H9 (cell line): ENCODE measurements at regions not wholly inside any gene's neighbourhood (a gene's known extent, or its start where the extent isn't known, plus 50 kb on each side); places are given as distances from the start of the nearest gene placed in this dataset.

ENCODE experiments used
- DNase-seq: peaks from one replicate; pipeline ENCODE4 v3.0.0-alpha.2; 2017
- H2AFZ ChIP-seq: one replicate; pipeline ENCODE4 v1.6.1; 2013; ENCODE audit warnings: mild to moderate bottlenecking, low read length, control low read depth, moderate library complexity
- H2AK5ac ChIP-seq: 2 replicates; pipeline ENCODE4 v1.6.1; 2013; ENCODE audit warnings: low read length, control low read depth, mixed read lengths; ENCODE audit not compliant: insufficient read length
- H2BK120ac ChIP-seq: one replicate; pipeline ENCODE4 v1.6.1; 2013; ENCODE audit warnings: low read depth, mild to moderate bottlenecking, low read length, control low read depth, inconsistent platforms; ENCODE audit not compliant: poor library complexity, severe bottlenecking
- H2BK12ac ChIP-seq: 2 replicates; pipeline ENCODE4 v1.6.1; 2013; ENCODE audit warnings: low read length, control low read depth, mixed read lengths, low read depth; ENCODE audit not compliant: insufficient read length
- H2BK15ac ChIP-seq: 2 replicates; pipeline ENCODE4 v1.6.1; 2013; ENCODE audit warnings: low read depth, low read length, control low read depth
- H2BK20ac ChIP-seq: one replicate; pipeline ENCODE4 v1.6.1; 2013; ENCODE audit warnings: low read depth, mild to moderate bottlenecking, low read length, control low read depth, inconsistent platforms; ENCODE audit not compliant: poor library complexity, severe bottlenecking
- H2BK5ac ChIP-seq: 2 replicates; pipeline ENCODE4 v1.6.1; 2013; ENCODE audit warnings: low read length, control low read depth, mixed read lengths; ENCODE audit not compliant: insufficient read length
- H3K14ac ChIP-seq: 2 replicates; pipeline ENCODE4 v1.6.1; 2013; ENCODE audit warnings: low read length, control low read depth; ENCODE audit not compliant: insufficient read depth
- H3K18ac ChIP-seq: 2 replicates; pipeline ENCODE4 v1.6.1; 2013; ENCODE audit warnings: low read depth, mild to moderate bottlenecking, mixed read lengths, low read length, control low read depth; ENCODE audit not compliant: insufficient read length
- H3K23ac ChIP-seq: 2 replicates; pipeline ENCODE4 v1.6.1; 2013; ENCODE audit warnings: low read length, control low read depth, mixed read lengths, low read depth; ENCODE audit not compliant: insufficient read length
- H3K23me2 ChIP-seq: 2 replicates; pipeline ENCODE4 v1.6.1; 2013; ENCODE audit warnings: low read depth, mild to moderate bottlenecking, mixed read lengths, low read length, control low read depth; ENCODE audit not compliant: insufficient read length, poor library complexity, severe bottlenecking
- H3K27ac ChIP-seq: 2 replicates; pipeline ENCODE4 v1.5.1; 2013; ENCODE audit warnings: low read length, control low read depth, mixed read lengths, low read depth; ENCODE audit not compliant: insufficient read length
- H3K27me3 ChIP-seq: 2 replicates; pipeline ENCODE4 v1.6.1; 2013; ENCODE audit warnings: low read length, control low read depth, inconsistent platforms; ENCODE audit not compliant: insufficient read depth
- H3K4ac ChIP-seq: 2 replicates; pipeline ENCODE4 v1.6.1; 2013; ENCODE audit warnings: low read depth, mild to moderate bottlenecking, control low read depth, inconsistent platforms, low read length, moderate library complexity
- H3K4me1 ChIP-seq: 2 replicates; pipeline ENCODE4 v1.6.1; 2013; ENCODE audit warnings: low read length, control low read depth, inconsistent platforms; ENCODE audit not compliant: insufficient read depth
- H3K4me2 ChIP-seq: 2 replicates; pipeline ENCODE4 v1.6.1; 2013; ENCODE audit warnings: low read length, control low read depth, mixed read lengths; ENCODE audit not compliant: insufficient read length, insufficient read depth
- H3K56ac ChIP-seq: 2 replicates; pipeline ENCODE4 v1.6.1; 2013; ENCODE audit warnings: low read depth, mild to moderate bottlenecking, mixed read lengths, low read length, control low read depth; ENCODE audit not compliant: insufficient read length
- H3K79me1 ChIP-seq: 2 replicates; pipeline ENCODE4 v1.6.1; 2013; ENCODE audit warnings: low read depth, mild to moderate bottlenecking, moderate library complexity, low read length, control low read depth, inconsistent platforms; ENCODE audit not compliant: insufficient read depth, poor library complexity, severe bottlenecking
- H3K79me2 ChIP-seq: 2 replicates; pipeline ENCODE4 v1.6.1; 2013; ENCODE audit warnings: low read length, control low read depth, inconsistent platforms; ENCODE audit not compliant: insufficient read depth
- H3K9ac ChIP-seq: 2 replicates; pipeline ENCODE4 v1.6.1; 2013; ENCODE audit warnings: low read length, control low read depth, mixed read lengths; ENCODE audit not compliant: insufficient read length; ENCODE audit errors: extremely low read depth
- H3K9me3 ChIP-seq: one replicate; pipeline ENCODE4 v1.6.1; 2013; ENCODE audit warnings: low read depth, low read length, inconsistent platforms; ENCODE audit not compliant: control insufficient read depth
- H3T11ph ChIP-seq: one replicate; pipeline ENCODE4 v1.6.1; 2013; ENCODE audit warnings: mild to moderate bottlenecking, low read length, control low read depth, inconsistent platforms
- H4K20me1 ChIP-seq: one replicate; pipeline ENCODE4 v1.6.1; 2013; ENCODE audit not compliant: control insufficient read depth, insufficient read length, insufficient read depth
- H4K5ac ChIP-seq: 2 replicates; pipeline ENCODE4 v1.6.1; 2013; ENCODE audit warnings: low read depth, mild to moderate bottlenecking, mixed read lengths, low read length, control low read depth; ENCODE audit not compliant: insufficient read length
- H4K8ac ChIP-seq: replicated peaks from 2 replicates; pipeline ENCODE4 v1.6.1; 2013; ENCODE audit warnings: low read length, control low read depth, mixed read lengths, low read depth; ENCODE audit not compliant: insufficient read length
- H4K91ac ChIP-seq: 2 replicates; pipeline ENCODE4 v1.6.1; 2013; ENCODE audit warnings: low read depth, mild to moderate bottlenecking, moderate library complexity, mixed read lengths, low read length, control low read depth; ENCODE audit not compliant: insufficient read length
- H3K27ac Mint-ChIP-seq, 3 experiments: 2 replicates in 2 of 3; 3 replicates in 1 of 3; pipeline ENCODE4 v1.8.0; 2020 to 2021; ENCODE audit warnings: mixed read lengths in 3 of 3, mild to moderate bottlenecking in 1 of 3, moderate library complexity in 1 of 3
- H3K27me3 Mint-ChIP-seq: 2 replicates; pipeline ENCODE4 v1.8.0; 2021; ENCODE audit warnings: low read depth, mild to moderate bottlenecking, moderate library complexity, mixed read lengths
- H3K36me3 Mint-ChIP-seq, 3 experiments: 2 replicates in 2 of 3; 3 replicates in 1 of 3; pipeline ENCODE4 v1.8.0; 2020 to 2021; ENCODE audit warnings: low read depth in 3 of 3, mixed read lengths in 3 of 3; ENCODE audit not compliant: insufficient read depth in 1 of 3
- H3K4me1 Mint-ChIP-seq, 2 experiments: 2 replicates each; pipeline ENCODE4 v1.8.0; 2020; ENCODE audit warnings: mixed read lengths in 2 of 2
- H3K4me3 Mint-ChIP-seq, 2 experiments: 2 replicates in 1 of 2; 3 replicates in 1 of 2; pipeline ENCODE4 v1.8.0; 2020 to 2021; ENCODE audit warnings: mild to moderate bottlenecking in 2 of 2, mixed read lengths in 2 of 2, moderate library complexity in 1 of 2
- H3K9me3 Mint-ChIP-seq, 2 experiments: 2 replicates in 1 of 2; 3 replicates in 1 of 2; pipeline ENCODE4 v1.8.0; 2020; ENCODE audit warnings: mild to moderate bottlenecking in 2 of 2, mixed read lengths in 2 of 2, moderate library complexity in 1 of 2
- CTCF ChIP-seq: fragments of 200-600 bp; sonication (generic); conservative IDR thresholded peaks from 3 replicates; pipeline ENCODE4 v1.8.0; 2021; ENCODE audit warnings: antibody characterized with exemption, mild to moderate bottlenecking
- WGBS: extraction: QIAGEN DNeasy Blood & Tissue Kit; methylation state at CpG from one replicate; pipeline ENCODE4 v1.1.7; 2013; ENCODE audit warnings: missing lambda C conversion rate, low lambda C conversion rate, mixed read lengths; ENCODE audit not compliant: insufficient read length; ENCODE audit errors: extremely low coverage; 5-methylcytosine and 5-hydroxymethylcytosine counted together

- no peaks in the 10 kb centered on the region for H3K27me3 ChIP-seq
- no peaks in the 10 kb centered on the region for H3K79me2 ChIP-seq
- no peak overlapping the region for H2BK12ac ChIP-seq
- no peak overlapping the region for H2AFZ ChIP-seq
- Mint-ChIP-seq H3K27me3 (no peaks in the 10 kb centered on the region), H3K36me3 (peaks cover 0 to 10% (median 0%) of the 10 kb centered on the region in 3 experiments; a peak in 1 of 7 replicates), H3K9me3 (peaks cover 0 to 2% of the 10 kb centered on the region in 2 experiments; a peak in 1 of 5 replicates), H3K4me3 (no peak overlapping the region), H3K4me1 (peaks cover 0 to 3% of the 10 kb centered on the region in 2 experiments; a peak in 2 of 4 replicates), H3K27ac (no peak overlapping the region)
- H3K18ac ChIP-seq, result no peak overlapping the region
- H2BK15ac ChIP-seq, result no peak overlapping the region
- H4K20me1 ChIP-seq, result no peaks in the 10 kb centered on the region
- no peaks in the 10 kb centered on the region for H3K4me1 ChIP-seq
- no peak for DNase-seq
- H2BK20ac ChIP-seq, result no peak overlapping the region
- no peaks in the 10 kb centered on the region for H3K9me3 ChIP-seq
- no CpG with 5 or more reads among the region's 1 CpG for WGBS
- H3K23ac ChIP-seq, result no peak overlapping the region
- no peak overlapping the region for H4K5ac ChIP-seq
- H4K91ac ChIP-seq, result no peak overlapping the region
- no peak overlapping the region for H2BK5ac ChIP-seq
- no peak overlapping the region for H2AK5ac ChIP-seq
- no peak overlapping the region for H3K56ac ChIP-seq
- no peak overlapping the region for H4K8ac ChIP-seq
- no peak for TF ChIP-seq CTCF
- H3K4me2 ChIP-seq, result no peak overlapping the region
- H3T11ph ChIP-seq, result no peak overlapping the region
- no peak overlapping the region for H3K27ac ChIP-seq
- no peaks in the 10 kb centered on the region for H3K79me1 ChIP-seq
- no peak overlapping the region for H3K4ac ChIP-seq
- no peak overlapping the region for H3K9ac ChIP-seq
- H3K14ac ChIP-seq, result no peak overlapping the region
- H2BK120ac ChIP-seq, result no peak overlapping the region
- H3K23me2 ChIP-seq, result no peaks in the 10 kb centered on the region
Measured at GRCh38 chr4:171049380-171049779, 763.8 kb upstream of the GALNTL6 start.
